GM10266 (cell line): ENCODE measurements at regions not wholly inside any gene's neighbourhood (a gene's known extent, or its start where the extent isn't known, plus 50 kb on each side); places are given as distances from the start of the nearest gene placed in this dataset.
"Not testable (repeated sequence)": the region's sequence is repeated elsewhere in the genome, so short reads cannot be mapped to it uniquely, and the experiment has no call there.

Experiments used
- DNase-seq: peaks from one replicate; pipeline ENCODE4 v3.0.0; 2012; ENCODE audit errors: extremely low spot score
- CTCF ChIP-seq: IDR thresholded peaks from 2 replicates; pipeline ENCODE4 v1.5.1; 2012; ENCODE audit warnings: mild to moderate bottlenecking, low read depth; ENCODE audit not compliant: control insufficient read depth, insufficient read depth; ENCODE audit errors: missing control alignments

GRCh38 chr13:62450759-62451158, 1035.1 kb upstream of the PCDH20 start:
- no peak for DNase-seq
- TF ChIP-seq CTCF, result no peak

GRCh38 chr13:62447771-62448382, 1032.2 kb upstream of the PCDH20 start:
- not testable (repeated sequence) for DNase-seq

GRCh38 chr13:62444805-62445204, 1029.2 kb upstream of the PCDH20 start:
- TF ChIP-seq CTCF, result no peak
- DNase-seq, result no peak

GRCh38 chr13:62434081-62434480, 1018.4 kb upstream of the PCDH20 start:
- TF ChIP-seq CTCF, result no peak
- DNase-seq, result no peak

GRCh38 chr13:62433660-62434059, 1018.0 kb upstream of the PCDH20 start:
- no peak for DNase-seq
- TF ChIP-seq CTCF, result no peak

- DNase-seq, result no peak
- no peak for TF ChIP-seq CTCF
Observed at GRCh38 chr13:62432906-62433305, 1017.3 kb upstream of the PCDH20 start.

- TF ChIP-seq CTCF, result no peak
Observed at GRCh38 chr13:62432295-62432694, 1016.6 kb upstream of the PCDH20 start.

GRCh38 chr13:62431852-62432251, 1016.2 kb upstream of the PCDH20 start:
- DNase-seq, result no peak
- no peak for TF ChIP-seq CTCF

More at GRCh38 chr13:62432295-62432694, 1016.6 kb upstream of the PCDH20 start:
- no peak for DNase-seq
